A549 (cell line): ENCODE measurements at regions not wholly inside any gene's neighbourhood (a gene's known extent, or its start where the extent isn't known, plus 50 kb on each side); places are given as distances from the start of the nearest gene placed in this dataset.

Source experiments
- ATAC-seq, 2 experiments: fragments of 200-7000 bp in 1 of 2; fragments of >200 bp in 1 of 2; cut with Nextera tagmentation in 1 of 2; cut with Tn5 transposase in 1 of 2; 3 replicates each; pipeline versions ENCODE4 v1.8.0 to v1.9.1; 2018 to 2020; ENCODE audit warnings: mild to moderate bottlenecking in 1 of 2, moderate library complexity in 1 of 2
- CTCF ChIA-PET: fragments of 300-600 bp; sonication (Branson Sonifier 250); formaldehyde crosslinking; extraction: SDS; loops from one replicate; lab custom pipeline; 2021; ENCODE audit warnings: antibody characterized with exemption, inconsistent platforms; lab: Yijun Ruan, JAX
- POLR2A ChIA-PET: fragments of 350-600 bp; formaldehyde crosslinking; extraction: SDS; loops from one replicate; lab custom pipeline; 2021; ENCODE audit warnings: antibody characterized with exemption, inconsistent platforms; lab: Yijun Ruan, JAX
- DNase-seq, 2 experiments: peaks; one replicate each; pipeline versions ENCODE4 v3.0.0 to v3.0.0-alpha.2; 2011 to 2016; ENCODE audit warnings: low read depth in 1 of 2, low spot score in 1 of 2
- FAIRE-seq: peaks from 2 replicates; lab custom pipeline; 2011; peaks lifted over from hg19 to GRCh38; lab: Jason Lieb, UNC
- H3K27ac ChIP-seq, 2 experiments: fragments of >200 bp; sonication (Bioruptor Twin); formaldehyde crosslinking; 3 replicates each; pipeline ENCODE4 v1.5.1; 2016 to 2017
- H3K4me1 ChIP-seq: fragments of >200 bp; sonication (Bioruptor Twin); formaldehyde crosslinking; 3 replicates; pipeline ENCODE4 v1.6.1; 2016
- H3K4me2 ChIP-seq: fragments of >200 bp; sonication (Bioruptor Twin); formaldehyde crosslinking; 3 replicates; pipeline ENCODE4 v1.6.1; 2016
- H3K4me3 ChIP-seq: fragments of >200 bp; sonication (Bioruptor Twin); formaldehyde crosslinking; 3 replicates; pipeline ENCODE4 v1.5.1; 2016
- H3K9me3 ChIP-seq: fragments of >200 bp; sonication (Bioruptor Twin); formaldehyde crosslinking; 3 replicates; pipeline ENCODE4 v1.6.1; 2016
- BHLHE40 ChIP-seq: IDR thresholded peaks from 2 replicates; pipeline ENCODE4 v1.6.1; 2012; ENCODE audit warnings: low read depth, low read length, inconsistent platforms
- CEBPB ChIP-seq, 2 experiments: fragments of >200 bp in 1 of 2; sonication (Bioruptor Twin) in 1 of 2; formaldehyde crosslinking in 1 of 2; IDR thresholded peaks; 2 replicates each; pipeline ENCODE4 v1.6.1; 2012 to 2016
- CHD4 ChIP-seq: fragments of 200-600 bp; sonication (generic); IDR thresholded peaks from 2 replicates; pipeline ENCODE4 v1.6.1; 2016; ENCODE audit warnings: antibody characterized with exemption, mild to moderate bottlenecking, borderline replicate concordance
- CTCF ChIP-seq: fragments of >200 bp; sonication (Bioruptor Twin); formaldehyde crosslinking; IDR thresholded peaks from 3 replicates; pipeline ENCODE4 v1.5.1; 2016
- EHF ChIP-seq: fragments of 250-450 bp; sonication (Bioruptor Pico); IDR thresholded peaks from 2 replicates; pipeline ENCODE4 v1.5.0; 2020; ENCODE audit warnings: mild to moderate bottlenecking
- EHMT2 ChIP-seq: fragments of 200-600 bp; sonication (generic); IDR thresholded peaks from 2 replicates; pipeline ENCODE4 v1.6.1; 2016; ENCODE audit warnings: antibody characterized with exemption, low read depth, mild to moderate bottlenecking, moderate library complexity
- ESRRA ChIP-seq: fragments of 150-350 bp; IDR thresholded peaks from 2 replicates; pipeline ENCODE4 v1.6.1; 2014; ENCODE audit warnings: mild to moderate bottlenecking, low read length, borderline replicate concordance
- FOXS1 ChIP-seq: fragments of 250-450 bp; sonication (Bioruptor Pico); IDR thresholded peaks from 2 replicates; pipeline ENCODE4 v1.5.0; 2020; ENCODE audit warnings: mild to moderate bottlenecking, moderate library complexity
- HDAC2 ChIP-seq: fragments of 200-600 bp; sonication (generic); IDR thresholded peaks from 2 replicates; pipeline ENCODE4 v1.6.1; 2016
- HEYL ChIP-seq: fragments of 250-450 bp; sonication (Bioruptor Pico); IDR thresholded peaks from 2 replicates; pipeline ENCODE4 v1.8.0; 2021; ENCODE audit warnings: mild to moderate bottlenecking, moderate library complexity
- HMGXB4 ChIP-seq: fragments of 250-450 bp; sonication (Bioruptor Pico); IDR thresholded peaks from 2 replicates; pipeline ENCODE4 v1.5.0; 2021; ENCODE audit warnings: mild to moderate bottlenecking, moderate library complexity, borderline replicate concordance
- HOXA7 ChIP-seq: fragments of 250-450 bp; sonication (Bioruptor Pico); IDR thresholded peaks from 2 replicates; pipeline ENCODE4 v1.5.0; 2020; ENCODE audit warnings: mild to moderate bottlenecking, moderate library complexity
- HOXB5 ChIP-seq: fragments of 250-450 bp; sonication (Bioruptor Pico); IDR thresholded peaks from 2 replicates; pipeline ENCODE4 v1.5.0; 2020; ENCODE audit warnings: mild to moderate bottlenecking, moderate library complexity
- JUN ChIP-seq, 2 experiments: fragments of >200 bp; sonication (Bioruptor Twin); formaldehyde crosslinking; IDR thresholded peaks; 2 replicates in 1 of 2; 3 replicates in 1 of 2; pipeline ENCODE4 v1.6.1; 2016 to 2017
- KDM1A ChIP-seq: fragments of 200-600 bp; sonication (generic); IDR thresholded peaks from 2 replicates; pipeline ENCODE4 v1.6.1; 2016; ENCODE audit warnings: low read depth, mild to moderate bottlenecking
- KDM5A ChIP-seq: fragments of 200-600 bp; sonication (generic); IDR thresholded peaks from 2 replicates; pipeline ENCODE4 v1.6.1; 2016; ENCODE audit warnings: antibody characterized with exemption, mild to moderate bottlenecking
- MAZ ChIP-seq: fragments of 150-350 bp; IDR thresholded peaks from 2 replicates; pipeline ENCODE4 v1.6.1; 2014; ENCODE audit warnings: antibody characterized with exemption, low read depth, low read length, borderline replicate concordance
- NFE2L2 ChIP-seq: fragments of 150-350 bp; conservative IDR thresholded peaks from 2 replicates; pipeline ENCODE4 v1.6.1; 2014; ENCODE audit warnings: low read length
- NR3C1 ChIP-seq: fragments of >200 bp; sonication (Bioruptor Twin); formaldehyde crosslinking; IDR thresholded peaks from 3 replicates; pipeline ENCODE4 v1.6.1; 2017
- POLR2AphosphoS2 ChIP-seq: conservative IDR thresholded peaks from 2 replicates; pipeline ENCODE4 v1.6.1; 2012; ENCODE audit warnings: low read length, improper control_type of control experiment, inconsistent platforms
- RARB ChIP-seq: fragments of 250-450 bp; sonication (Bioruptor Pico); IDR thresholded peaks from 2 replicates; pipeline ENCODE4 v1.8.0; 2021; ENCODE audit warnings: mild to moderate bottlenecking, moderate library complexity
- TFCP2L1 ChIP-seq: fragments of 250-450 bp; sonication (Bioruptor Pico); IDR thresholded peaks from 2 replicates; pipeline ENCODE4 v1.5.0; 2021; ENCODE audit warnings: mild to moderate bottlenecking
- ZC3H11A ChIP-seq: fragments of 450-650 bp; IDR thresholded peaks from 2 replicates; pipeline ENCODE4 v1.6.1; 2014; ENCODE audit warnings: antibody characterized with exemption, mild to moderate bottlenecking
- ZFP36 ChIP-seq: fragments of 450-650 bp; IDR thresholded peaks from 2 replicates; pipeline ENCODE4 v1.6.1; 2014; ENCODE audit warnings: borderline replicate concordance; ENCODE audit not compliant: partially characterized antibody
- ZNF302 ChIP-seq: fragments of 250-450 bp; sonication (Bioruptor Pico); IDR thresholded peaks from 2 replicates; pipeline ENCODE4 v1.9.0; 2021; ENCODE audit warnings: inconsistent platforms, mild to moderate bottlenecking, moderate library complexity
- WGBS: methylation state at CpG from one replicate; pipeline ENCODE4 v1.1.6; 2017; ENCODE audit errors: missing lambda C conversion rate; 5-methylcytosine and 5-hydroxymethylcytosine counted together
- TF ChIP-seq, protein P1 (sequence below): IDR thresholded peaks from 2 replicates; pipeline ENCODE4 v1.6.1; 2012
- TF ChIP-seq, protein P2 (sequence below): fragments of 150-350 bp; IDR thresholded peaks from 2 replicates; pipeline ENCODE4 v1.6.1; 2014; ENCODE audit warnings: low read depth, mild to moderate bottlenecking, low read length
- TF ChIP-seq, protein P3 (sequence below): IDR thresholded peaks from 2 replicates; pipeline ENCODE4 v1.6.1; 2012

GRCh38 chr10:33764694-33765185 is 430.3 kb upstream of the NRP1 start:
- ChIA-PET POLR2A (no interaction called here), CTCF (interaction anchor here (0.9 kb wide), 1 partner anchor 434 kb away, joined by 3 read pairs; no protein-coding TSS in a partner anchor)
- Histone ChIP-seq H3K4me2 (no peak overlapping the region), H3K4me1 (no peaks in the 10 kb centered on the region), H3K9me3 (peaks cover 5% of the 10 kb centered on the region; the same call in 1 of the 3 replicates)
- FAIRE-seq = no peak
- ATAC-seq = no peak
- no peak for TF ChIP-seq ZNF302 (CRISPR knock-in tag)
- TF ChIP-seq BHLHE40 = no peak
- TF ChIP-seq, protein P1, sequence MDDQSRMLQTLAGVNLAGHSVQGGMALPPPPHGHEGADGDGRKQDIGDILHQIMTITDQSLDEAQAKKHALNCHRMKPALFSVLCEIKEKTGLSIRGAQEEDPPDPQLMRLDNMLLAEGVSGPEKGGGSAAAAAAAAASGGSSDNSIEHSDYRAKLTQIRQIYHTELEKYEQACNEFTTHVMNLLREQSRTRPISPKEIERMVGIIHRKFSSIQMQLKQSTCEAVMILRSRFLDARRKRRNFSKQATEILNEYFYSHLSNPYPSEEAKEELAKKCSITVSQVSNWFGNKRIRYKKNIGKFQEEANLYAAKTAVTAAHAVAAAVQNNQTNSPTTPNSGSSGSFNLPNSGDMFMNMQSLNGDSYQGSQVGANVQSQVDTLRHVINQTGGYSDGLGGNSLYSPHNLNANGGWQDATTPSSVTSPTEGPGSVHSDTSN = no peak
- no peak for TF ChIP-seq CHD4
- TF ChIP-seq, protein P2, sequence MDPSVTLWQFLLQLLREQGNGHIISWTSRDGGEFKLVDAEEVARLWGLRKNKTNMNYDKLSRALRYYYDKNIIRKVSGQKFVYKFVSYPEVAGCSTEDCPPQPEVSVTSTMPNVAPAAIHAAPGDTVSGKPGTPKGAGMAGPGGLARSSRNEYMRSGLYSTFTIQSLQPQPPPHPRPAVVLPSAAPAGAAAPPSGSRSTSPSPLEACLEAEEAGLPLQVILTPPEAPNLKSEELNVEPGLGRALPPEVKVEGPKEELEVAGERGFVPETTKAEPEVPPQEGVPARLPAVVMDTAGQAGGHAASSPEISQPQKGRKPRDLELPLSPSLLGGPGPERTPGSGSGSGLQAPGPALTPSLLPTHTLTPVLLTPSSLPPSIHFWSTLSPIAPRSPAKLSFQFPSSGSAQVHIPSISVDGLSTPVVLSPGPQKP = no peak
- TF ChIP-seq JUN (IDR thresholded peaks at IDR 0.05) = no peak
- TF ChIP-seq FOXS1 (CRISPR knock-in tag) = no peak
- no peak for TF ChIP-seq NR3C1
- no peak for TF ChIP-seq HOXA7 (CRISPR knock-in tag)
- no peak for TF ChIP-seq POLR2AphosphoS2
- no peak for TF ChIP-seq KDM1A
- no peak for TF ChIP-seq MAZ
- no peak for TF ChIP-seq EHF (CRISPR knock-in tag)
- no peak for TF ChIP-seq RARB (CRISPR knock-in tag)
- no peak for TF ChIP-seq CEBPB (IDR thresholded peaks at IDR 0.05)
- TF ChIP-seq NFE2L2 = no peak
- TF ChIP-seq, protein P3, sequence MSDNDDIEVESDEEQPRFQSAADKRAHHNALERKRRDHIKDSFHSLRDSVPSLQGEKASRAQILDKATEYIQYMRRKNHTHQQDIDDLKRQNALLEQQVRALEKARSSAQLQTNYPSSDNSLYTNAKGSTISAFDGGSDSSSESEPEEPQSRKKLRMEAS = no peak
- no peak for TF ChIP-seq TFCP2L1 (CRISPR knock-in tag)
- TF ChIP-seq, all 56 proteins: peak for 0
- no peak for DNase-seq
- WGBS = 73% methylated on average over 1 of the region's 1 CpG
- Histone ChIP-seq H3K27ac (no peak overlapping the region), H3K4me3 (no peak overlapping the region)

DNA sequence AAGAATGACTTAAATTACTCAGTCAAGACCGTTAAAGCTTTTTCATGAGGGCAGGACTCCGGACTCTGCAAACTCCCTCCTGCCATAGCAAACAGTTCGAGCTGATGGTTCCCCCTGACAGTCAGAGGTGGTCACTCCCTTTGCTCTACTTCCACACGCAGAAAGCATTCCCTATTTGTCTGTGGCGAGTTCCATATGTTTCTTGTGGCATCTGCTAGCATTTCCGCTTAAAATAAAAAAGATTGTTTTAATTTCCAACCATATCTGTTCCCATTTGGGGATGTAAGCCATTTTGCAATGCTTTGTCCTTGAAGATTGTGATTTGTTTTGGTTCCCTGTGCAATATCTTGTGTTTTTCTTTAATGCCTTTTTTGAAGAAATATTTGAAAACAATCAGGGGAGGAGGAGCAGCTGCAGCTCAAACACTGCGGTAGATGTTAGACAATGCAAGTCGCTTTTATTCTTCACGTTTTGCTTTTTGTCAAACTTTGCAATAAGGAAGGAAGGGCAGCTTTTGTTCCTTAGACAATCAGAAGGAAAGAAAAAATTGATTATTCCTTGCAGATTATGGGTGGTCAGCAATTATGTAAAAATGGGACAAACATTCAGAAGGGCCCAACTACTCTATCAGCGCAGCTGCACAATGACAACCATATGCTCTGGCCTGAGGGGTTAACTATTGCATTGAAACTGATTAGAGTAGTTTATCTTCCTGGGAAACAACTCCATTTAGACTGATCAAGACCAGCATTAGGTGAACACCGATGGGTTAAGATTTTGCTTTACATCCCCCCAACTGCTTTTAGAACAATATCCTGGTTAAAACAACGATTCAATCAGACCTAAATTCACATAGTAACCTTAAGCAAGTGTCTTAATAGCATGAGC is 425.8 kb upstream of the NRP1 start:
- no peak overlapping the region for H3K27ac ChIP-seq
- FAIRE-seq (no peak), ATAC-seq (no peak), DNase-seq (no peak)
- 70% methylated on average over 12 of the region's 12 CpGs for WGBS
- no peaks in the 10 kb centered on the region for H3K4me1 ChIP-seq
- H3K4me3 ChIP-seq = no peak overlapping the region
- no peak overlapping the region for H3K4me2 ChIP-seq
- peaks cover 5% of the 10 kb centered on the region; the same call in 1 of the 3 replicates for H3K9me3 ChIP-seq
- ChIA-PET POLR2A (no interaction called here), CTCF (interaction anchor here (1.4 kb wide), 2 partner anchors 10 to 18 kb away, joined by 4 read pairs; no protein-coding TSS in a partner anchor)
- TF ChIP-seq HEYL = no peak
- TF ChIP-seq MAZ = no peak
- no peak for TF ChIP-seq ZC3H11A
- no peak for TF ChIP-seq EHMT2
- TF ChIP-seq ESRRA = no peak
- no peak for TF ChIP-seq KDM5A
- no peak for TF ChIP-seq BHLHE40
- no peak for TF ChIP-seq HDAC2
- TF ChIP-seq HMGXB4 = no peak
- TF ChIP-seq CTCF = no peak
- no peak for TF ChIP-seq KDM1A
- TF ChIP-seq ZFP36 = no peak
- no peak for TF ChIP-seq HOXB5
- TF ChIP-seq, all 56 proteins: peak for 0
